ENCODE measurements at regions not wholly inside any gene's neighbourhood (a gene's known extent, or its start where the extent isn't known, plus 50 kb on each side); places are given as distances from the start of the nearest gene placed in this dataset.

- no peak for TF ChIP-seq NR2F1 (CRISPR knock-in tag; IDR thresholded peaks at IDR 0.05)
- TF ChIP-seq EZH2 (conservative IDR thresholded peaks at IDR 0.05; ENCODE audit: low read depth, low read length), result no peak
- no peak for TF ChIP-seq KMT2A (CRISPR knock-in tag; IDR thresholded peaks at IDR 0.05)
- no peak for TF ChIP-seq FOXP1 (IDR thresholded peaks at IDR 0.05)
- no peak for TF ChIP-seq FOXP1 (CRISPR knock-in tag; IDR thresholded peaks at IDR 0.05)
- TF ChIP-seq SP1 (IDR thresholded peaks at IDR 0.05), result no peak
- TF ChIP-seq SP1 (CRISPR knock-in tag; IDR thresholded peaks at IDR 0.05), result no peak
- TF ChIP-seq RBM39 (IDR thresholded peaks at IDR 0.05; ENCODE audit: low read depth, low read length, poor library complexity, severe bottlenecking), result no peak
- TF ChIP-seq KAT7 (CRISPR knock-in tag; IDR thresholded peaks at IDR 0.05; ENCODE audit: borderline replicate concordance), result no peak
- no peak for TF ChIP-seq REPIN1 (CRISPR knock-in tag; IDR thresholded peaks at IDR 0.05; ENCODE audit: borderline replicate concordance, low read depth)
- TF ChIP-seq MXI1 (IDR thresholded peaks at IDR 0.05; ENCODE audit: borderline replicate concordance, low read depth, low read length), result no peak
- no peak for TF ChIP-seq CTCF (CRISPR knock-in tag; IDR thresholded peaks at IDR 0.05)
- TF ChIP-seq ZNF772 (CRISPR knock-in tag; IDR thresholded peaks at IDR 0.05), result no peak
Measured at GRCh38 chr12:85462888-85463287, 182.9 kb downstream of the ALX1 start.

Measured in HepG2 (cell line).